ENCODE measurements at regions not wholly inside any gene's neighbourhood (a gene's known extent, or its start where the extent isn't known, plus 50 kb on each side); places are given as distances from the start of the nearest gene placed in this dataset.
"Not testable (repeated sequence)": the region's sequence is repeated elsewhere in the genome, so short reads cannot be mapped to it uniquely, and the experiment has no call there.

- no peak for DNase-seq
These were observed 342.6 kb upstream of the COL8A1 start for GRCh38 chr3:99295836-99296235.

GRCh38 chr3:99294092-99294491 lies 344.3 kb upstream of the COL8A1 start:
- not testable (repeated sequence) for DNase-seq

GRCh38 chr3:99287876-99288275 lies 350.5 kb upstream of the COL8A1 start:
- DNase-seq = no peak

- DNase-seq = peak; percentile 50
These were observed 352.0 kb upstream of the COL8A1 start for GRCh38 chr3:99286266-99286845.

GRCh38 chr3:99269606-99270351 lies 368.3 kb upstream of the DCBLD2 start:
- no peak for DNase-seq

- peak; percentile 21 for DNase-seq
These were observed 355.3 kb upstream of the DCBLD2 start for GRCh38 chr3:99256788-99257187.

GRCh38 chr3:99253963-99254355 lies 352.5 kb upstream of the DCBLD2 start:
- DNase-seq = no peak

- peak; percentile 20 for DNase-seq
These were observed 349.4 kb upstream of the DCBLD2 start for GRCh38 chr3:99250821-99251355.

- peak; percentile 77 for DNase-seq
These were observed 348.8 kb upstream of the DCBLD2 start for GRCh38 chr3:99250272-99250671.

- no peak for DNase-seq
These were observed 348.1 kb upstream of the DCBLD2 start for GRCh38 chr3:99249627-99250026.

GRCh38 chr3:99248913-99249312 lies 347.4 kb upstream of the DCBLD2 start:
- DNase-seq = peak; percentile 26

GRCh38 chr3:99248130-99248529 lies 346.6 kb upstream of the DCBLD2 start:
- peak; percentile 56 for DNase-seq

- peak; percentile 66 for DNase-seq
These were observed 344.6 kb upstream of the DCBLD2 start for GRCh38 chr3:99246010-99246654.

- peak; percentile 72 for DNase-seq
These were observed 340.8 kb upstream of the DCBLD2 start for GRCh38 chr3:99242271-99242670.

GRCh38 chr3:99240700-99241099 lies 339.2 kb upstream of the DCBLD2 start:
- no peak for DNase-seq

GRCh38 chr3:99236576-99236975 lies 335.1 kb upstream of the DCBLD2 start:
- DNase-seq = no peak

GRCh38 chr3:99232696-99233095 lies 331.2 kb upstream of the DCBLD2 start:
- DNase-seq = no peak

GRCh38 chr3:99218468-99218867 lies 317.0 kb upstream of the DCBLD2 start:
- DNase-seq = no peak

- no peak for DNase-seq
These were observed 311.5 kb upstream of the DCBLD2 start for GRCh38 chr3:99212969-99213368.

GRCh38 chr3:99211309-99211708 lies 309.8 kb upstream of the DCBLD2 start:
- DNase-seq = no peak

- DNase-seq = no peak
These were observed 297.5 kb upstream of the DCBLD2 start for GRCh38 chr3:99199021-99199420.

- DNase-seq = no peak
These were observed 289.7 kb upstream of the DCBLD2 start for GRCh38 chr3:99191186-99191585.

GRCh38 chr3:99188936-99189335 lies 287.4 kb upstream of the DCBLD2 start:
- no peak for DNase-seq

- no peak for DNase-seq
These were observed 284.5 kb upstream of the DCBLD2 start for GRCh38 chr3:99186016-99186415.

All from fibroblast of skin of right quadriceps (primary cell).